Stimulated activated CD4-positive, alpha-beta T cell treated with anti-CD3 and anti-CD28 coated beads, Interleukin-15, amount 100 ng/mL, for 48 hours (primary cell): ENCODE measurements at regions not wholly inside any gene's neighbourhood (a gene's known extent, or its start where the extent isn't known, plus 50 kb on each side); places are given as distances from the start of the nearest gene placed in this dataset.

Experiments
- DNase-seq, 2 donors: peaks; one replicate each; pipeline ENCODE4 v3.0.0-alpha.2; 2020; ENCODE audit warnings: low read depth in 2 of 2

DNA sequence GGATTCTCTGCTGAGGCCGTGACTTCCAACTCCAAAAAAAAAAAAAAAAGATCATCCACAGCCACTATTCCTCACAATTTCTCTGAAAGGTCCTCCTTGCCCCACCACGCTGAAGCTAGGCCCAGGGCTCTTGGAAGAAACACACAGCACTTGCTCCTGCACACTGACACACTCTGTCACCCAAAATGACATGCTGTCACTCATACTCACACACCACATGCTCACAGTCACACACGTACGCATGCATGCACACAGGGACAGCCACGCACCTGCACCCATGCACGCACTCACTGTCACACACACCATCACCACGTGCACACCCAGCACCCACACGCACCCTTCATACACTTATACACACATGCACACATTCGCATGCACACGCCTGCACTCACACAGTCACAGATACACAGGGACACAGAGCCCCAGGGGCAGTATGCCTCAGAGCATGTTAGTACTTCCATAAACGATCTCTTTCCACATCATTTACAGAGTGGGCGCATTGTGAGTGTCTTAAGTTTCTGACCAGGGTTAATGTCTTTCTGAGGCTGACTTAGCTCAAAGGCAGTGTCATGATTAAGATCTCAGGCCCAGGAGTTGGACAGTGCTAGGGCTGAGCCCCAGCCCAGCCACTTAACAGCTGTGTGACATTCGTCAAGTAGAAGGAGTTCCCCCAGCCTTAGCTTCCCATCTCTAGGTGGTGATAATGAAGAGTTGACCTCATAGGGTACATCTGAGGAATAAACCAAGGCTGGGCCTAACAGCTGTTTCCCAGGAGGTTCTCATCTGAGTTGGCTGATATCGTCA is 93.4 kb downstream of the GLI2 start:
- no peak for DNase-seq

GRCh38 chr2:120829633-120830025 is 94.0 kb downstream of the GLI2 start:
- DNase-seq = no peak

DNA sequence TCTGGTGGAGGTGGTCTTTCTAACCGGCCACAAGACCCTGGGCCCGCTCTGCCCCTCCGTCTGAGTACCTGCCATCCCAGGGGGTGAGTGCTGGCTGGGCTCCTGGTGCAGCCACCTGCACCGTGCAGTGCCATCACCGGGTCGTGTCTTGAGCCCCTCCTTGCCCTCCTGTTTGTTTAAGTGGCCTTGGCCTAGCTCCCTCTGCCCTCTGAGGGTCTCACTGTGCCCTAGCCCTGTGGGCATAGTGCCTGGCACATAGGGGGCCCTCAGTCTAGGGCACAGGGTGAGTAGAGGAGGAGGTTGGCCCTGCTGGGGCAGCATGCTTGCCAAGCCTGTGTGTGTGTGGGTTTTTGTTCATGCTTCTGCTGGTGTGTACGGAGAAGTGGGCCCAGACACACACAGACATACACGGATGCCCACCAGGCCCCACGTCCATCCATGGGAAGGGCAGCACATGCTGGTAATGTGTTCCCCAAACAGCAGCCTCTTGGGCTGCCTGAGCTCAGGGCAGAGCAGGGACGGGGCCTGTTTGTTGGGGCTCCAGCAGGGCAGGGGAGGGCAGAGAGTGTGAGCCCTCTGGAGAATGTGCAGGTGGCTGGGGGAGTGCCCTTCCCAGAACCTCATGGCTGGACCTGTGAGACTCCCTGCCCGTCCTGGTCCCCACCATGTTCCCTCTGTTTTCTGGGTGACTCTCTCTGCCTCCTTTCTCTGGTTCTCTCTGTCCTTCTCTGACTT is 94.6 kb downstream of the GLI2 start:
- no peak for DNase-seq

DNA sequence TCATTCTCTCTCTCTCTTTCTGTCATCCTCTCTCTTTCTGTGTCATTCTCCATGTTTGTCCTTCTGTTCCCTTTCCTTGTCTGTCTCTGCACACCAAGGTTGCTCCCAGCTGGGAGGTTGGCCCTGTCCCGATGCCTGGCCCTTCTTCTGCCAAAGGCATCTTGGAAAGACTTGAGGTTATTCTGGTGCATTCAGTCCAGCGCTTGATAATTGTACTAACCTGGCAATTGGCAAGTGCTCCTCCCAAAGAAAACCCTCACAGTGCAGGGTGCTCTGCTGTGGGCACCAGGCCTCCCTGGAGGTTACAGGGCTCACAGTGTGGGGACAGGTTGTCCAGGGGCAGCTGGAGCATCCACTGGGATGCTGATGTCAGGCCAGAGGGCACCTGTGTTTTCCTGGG is 95.4 kb downstream of the GLI2 start:
- DNase-seq = no peak

- no peak for DNase-seq
Observed at GRCh38 chr2:120831891-120832290, 96.2 kb downstream of the GLI2 start.

- no peak for DNase-seq
Observed at GRCh38 chr2:120832296-120833070, 96.8 kb downstream of the GLI2 start.

DNA sequence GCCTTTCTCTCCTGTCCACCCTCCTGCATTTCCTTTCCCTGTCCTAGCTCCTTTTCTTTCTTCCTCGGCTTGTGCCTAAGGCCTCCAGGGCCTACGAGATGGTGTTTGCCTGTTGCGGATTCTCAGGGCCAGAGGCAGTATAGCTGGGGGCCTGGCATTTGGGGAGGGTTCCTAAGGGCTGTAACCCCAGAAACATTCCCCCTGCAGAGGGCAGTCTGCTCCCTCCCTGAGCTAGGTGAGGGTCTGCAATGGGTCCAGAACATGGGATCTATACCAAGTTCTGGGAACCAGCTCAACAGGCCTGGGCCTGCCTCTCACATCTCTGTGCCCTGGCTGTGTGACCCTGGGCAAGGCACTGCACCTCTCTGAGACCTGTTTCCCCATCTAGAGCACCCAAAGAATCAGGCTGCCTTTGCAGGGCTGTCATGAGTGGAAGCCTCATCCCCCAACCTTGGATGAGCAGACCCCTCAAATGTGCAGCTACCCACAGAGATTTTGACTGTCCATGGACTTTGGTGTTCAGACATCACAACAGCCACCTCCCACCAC is 97.5 kb downstream of the GLI2 start:
- no peak for DNase-seq

GRCh38 chr2:120834206-120834605 is 98.5 kb downstream of the GLI2 start:
- DNase-seq = no peak

DNA sequence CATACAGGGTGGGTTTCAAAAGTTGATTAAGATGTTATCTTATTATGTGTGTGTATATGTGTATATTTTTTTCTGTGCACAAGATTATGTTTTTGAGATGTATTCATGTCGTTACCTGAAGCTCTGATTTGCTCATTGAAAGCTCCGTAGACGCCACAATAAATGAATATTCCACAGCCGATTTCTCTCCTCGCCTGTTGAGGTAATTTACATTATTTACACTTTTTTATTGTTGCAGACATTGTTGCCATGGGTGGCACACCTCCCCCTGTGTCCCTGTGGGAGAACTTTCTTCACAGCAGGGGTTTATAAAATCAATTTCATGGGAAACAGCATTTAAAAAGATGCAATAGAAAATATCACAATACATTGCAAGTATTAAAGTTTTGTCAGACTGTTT is 100.6 kb downstream of the GLI2 start:
- no peak for DNase-seq

DNA sequence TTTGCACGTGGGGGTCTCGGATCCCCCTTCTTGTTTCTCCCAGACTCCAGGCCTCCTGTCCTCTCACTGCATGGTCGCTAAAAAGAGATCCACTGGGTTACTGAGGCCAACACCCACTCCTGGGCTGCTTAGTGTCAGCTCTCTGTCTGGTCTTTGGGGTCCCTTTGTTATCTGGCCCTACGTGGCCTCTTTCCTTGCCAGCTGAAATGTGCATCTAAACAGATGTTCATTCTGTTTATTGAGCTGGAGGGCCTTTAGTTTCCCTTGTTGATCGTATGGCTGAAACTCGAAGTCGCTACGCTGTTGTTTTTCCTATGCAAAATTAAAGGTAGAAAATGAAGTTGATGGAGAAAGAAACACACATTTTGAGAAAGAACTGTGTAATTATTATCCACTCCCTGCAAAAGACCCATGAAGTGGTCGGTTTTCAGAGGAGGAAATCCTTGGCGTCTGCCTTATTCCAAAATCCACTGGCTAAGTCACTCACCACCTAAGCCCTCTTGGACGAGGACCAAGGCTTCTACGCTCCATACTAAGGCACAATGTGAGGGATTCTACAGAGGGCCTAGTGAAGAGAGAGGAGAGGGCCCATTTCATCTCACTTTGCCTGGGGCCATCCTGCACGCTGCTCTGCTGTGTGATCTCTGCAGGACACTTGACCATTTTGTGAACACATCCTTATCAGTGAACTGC is 105.3 kb downstream of the GLI2 start:
- no peak for DNase-seq

- no peak for DNase-seq
Observed at GRCh38 chr2:120842456-120843439, 107.1 kb downstream of the GLI2 start.

- no peak for DNase-seq
Observed at GRCh38 chr2:120844070-120844738, 108.5 kb downstream of the GLI2 start.

- DNase-seq = no peak
Observed at GRCh38 chr2:120845277-120845676, 109.6 kb downstream of the GLI2 start.

DNA sequence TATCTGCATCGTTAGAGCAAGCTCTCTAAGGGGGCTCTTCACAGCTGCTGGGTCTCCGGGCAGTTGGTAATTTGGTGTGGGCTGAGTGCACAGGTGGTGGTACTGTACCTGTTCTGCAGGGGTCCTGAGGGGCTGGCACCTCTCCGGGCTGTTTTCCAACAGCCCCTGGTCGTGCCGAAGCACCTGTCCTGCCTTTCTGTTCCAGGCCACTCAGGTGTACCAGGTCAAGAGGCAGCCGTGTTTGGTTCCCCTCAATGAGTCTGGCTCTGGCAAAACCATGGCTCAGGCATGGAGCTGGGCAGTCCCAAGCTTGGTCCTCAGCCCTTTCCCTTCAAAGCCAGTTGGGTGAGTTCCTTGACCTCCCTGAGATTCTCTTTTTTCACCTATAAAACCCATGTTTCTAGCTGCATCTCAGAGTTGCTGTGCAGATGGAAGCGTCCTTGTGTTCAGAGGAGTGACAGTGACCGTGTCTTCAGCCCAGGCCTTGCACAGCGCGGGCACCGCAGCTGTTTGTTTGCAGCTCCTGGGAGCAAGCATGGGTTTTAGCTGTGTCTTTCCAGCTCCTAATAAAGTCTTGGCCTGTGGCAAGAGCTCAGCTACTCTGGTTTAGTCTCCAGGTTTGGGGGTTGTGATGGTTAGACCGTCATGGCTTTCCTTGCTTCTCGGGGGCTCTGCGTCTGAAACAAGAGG is 110.9 kb downstream of the GLI2 start:
- DNase-seq = no peak

GRCh38 chr2:120847700-120848321 is 112.1 kb downstream of the GLI2 start:
- DNase-seq = no peak

GRCh38 chr2:120849278-120849677 is 113.6 kb downstream of the GLI2 start:
- DNase-seq = no peak

- DNase-seq = no peak
Observed at GRCh38 chr2:120850551-120850950, 114.9 kb downstream of the GLI2 start.

DNA sequence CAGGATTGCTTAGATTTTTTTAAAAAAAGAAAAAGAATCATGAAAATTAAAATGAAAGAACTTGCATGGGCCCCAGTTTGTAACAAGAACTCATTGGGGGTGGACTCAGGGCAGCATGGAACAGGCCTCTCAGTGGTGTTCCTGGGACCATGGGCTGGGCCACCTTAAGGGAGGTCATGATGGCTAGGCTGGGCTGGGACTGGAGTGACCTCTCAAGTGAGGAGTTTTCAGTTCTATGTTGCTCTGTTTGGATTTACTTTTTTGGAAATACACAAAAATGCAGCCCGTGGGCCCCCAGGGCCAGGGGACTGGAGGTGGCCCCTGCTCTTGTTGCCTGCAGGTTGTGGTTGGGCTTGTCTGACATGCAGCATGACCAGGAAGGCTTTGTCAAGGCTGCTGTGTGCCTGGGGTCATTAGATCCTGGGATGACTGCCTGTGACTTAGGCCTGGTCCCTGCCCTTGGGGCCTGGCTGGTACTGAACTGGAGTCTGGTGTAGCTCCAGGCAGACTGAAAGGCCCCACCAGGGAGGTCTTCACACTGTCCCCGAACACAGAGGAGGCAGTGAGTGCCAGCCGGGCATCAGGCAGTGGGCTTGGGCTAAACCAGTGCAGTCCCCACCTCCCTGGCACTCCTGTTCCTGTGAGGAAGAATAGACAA is 115.6 kb downstream of the GLI2 start:
- DNase-seq = no peak
